NCI-H2107 treated with DMSO at 0.1 percent for 48 hours (cell line): ENCODE measurements at regions not wholly inside any gene's neighbourhood (a gene's known extent, or its start where the extent isn't known, plus 50 kb on each side); places are given as distances from the start of the nearest gene placed in this dataset.
A peak's percentile ranks its signal among the peaks of the same experiment; 100 is the strongest.

Experiments
- DNase-seq: peaks from one replicate; lab custom pipeline; 2025; ENCODE audit not compliant: unreplicated experiment; lab: John Stamatoyannopoulos, UW

DNA sequence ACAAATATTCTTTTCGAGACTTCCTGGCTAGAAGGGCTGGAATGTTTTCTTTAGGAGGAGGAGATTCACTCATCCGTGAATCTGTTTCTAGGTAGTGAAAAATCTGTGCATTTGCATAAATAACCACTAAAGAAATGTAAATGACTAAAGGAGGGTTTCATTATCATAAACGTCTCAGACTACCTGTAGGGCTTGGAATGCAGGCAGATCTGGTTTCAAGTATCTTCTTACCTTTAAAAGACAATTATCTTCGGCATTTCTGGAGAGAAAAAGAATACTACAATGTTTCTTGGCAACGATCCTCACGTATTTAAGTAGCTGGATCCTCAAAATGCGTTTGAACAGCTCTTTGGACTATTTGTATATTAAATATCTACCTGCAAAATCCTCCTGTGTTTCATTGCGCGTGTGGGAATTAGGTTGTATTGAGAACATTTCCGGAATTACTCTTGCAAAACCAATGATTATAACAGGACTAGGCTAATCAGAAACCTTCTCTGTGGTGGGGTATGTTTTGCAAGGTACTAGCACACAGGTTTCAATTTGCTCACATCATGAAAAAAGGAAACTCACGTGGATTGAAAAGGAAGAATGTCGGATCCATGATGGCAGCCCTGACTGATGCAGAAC lies 291.1 kb upstream of the ARGLU1 start:
- DNase-seq, result no peak

DNA sequence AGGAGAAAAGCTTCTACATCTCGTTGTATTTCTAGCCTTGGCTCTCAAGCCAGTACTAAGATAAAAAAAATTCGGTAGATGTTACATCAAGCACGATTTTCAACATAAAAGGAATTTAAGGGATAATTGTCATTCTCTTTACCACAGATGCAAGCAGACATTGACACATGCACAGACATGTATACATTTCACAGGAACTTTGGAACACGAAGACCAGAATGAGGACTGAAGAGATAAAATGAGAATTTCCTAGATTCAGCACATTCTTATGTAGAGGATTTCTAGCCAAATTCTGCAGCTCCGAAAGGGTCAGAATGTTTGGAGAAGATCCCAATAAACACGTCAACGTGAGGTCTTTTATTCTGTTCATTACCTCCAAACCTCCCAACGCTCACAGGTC lies 284.5 kb upstream of the ARGLU1 start:
- DNase-seq, result no peak

DNA sequence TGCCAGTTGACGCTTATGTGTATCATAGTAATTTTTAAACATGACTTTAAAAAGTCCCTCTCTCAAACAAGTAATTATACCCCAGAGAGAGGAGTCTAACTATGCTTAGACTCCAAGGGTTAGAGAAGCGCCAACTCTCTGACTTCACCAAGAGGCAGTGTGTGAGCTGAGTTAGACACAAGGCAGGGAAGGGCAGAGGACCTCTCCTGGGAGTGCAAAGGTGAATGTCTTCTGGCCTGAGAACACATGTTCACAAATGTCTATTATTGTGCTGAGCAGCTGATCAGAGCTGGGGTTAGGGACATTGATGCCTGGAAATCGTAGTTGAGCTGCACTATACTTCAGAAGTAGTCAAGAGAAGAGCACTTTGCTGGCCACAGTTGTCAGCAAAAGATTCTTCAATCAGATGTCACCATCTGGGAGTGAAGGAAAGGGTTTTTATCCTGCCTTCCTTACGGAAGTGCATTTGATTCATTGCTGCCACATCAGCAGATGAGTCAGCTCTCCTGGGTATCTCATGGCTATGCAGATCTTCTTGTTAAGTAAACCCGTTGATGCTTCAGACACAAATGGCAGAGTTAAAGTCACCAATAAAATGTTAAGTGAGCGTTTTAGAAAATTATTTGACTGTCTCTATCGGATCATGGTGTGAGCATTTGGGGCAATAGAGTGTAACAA lies 283.2 kb upstream of the ARGLU1 start:
- no peak for DNase-seq

DNA sequence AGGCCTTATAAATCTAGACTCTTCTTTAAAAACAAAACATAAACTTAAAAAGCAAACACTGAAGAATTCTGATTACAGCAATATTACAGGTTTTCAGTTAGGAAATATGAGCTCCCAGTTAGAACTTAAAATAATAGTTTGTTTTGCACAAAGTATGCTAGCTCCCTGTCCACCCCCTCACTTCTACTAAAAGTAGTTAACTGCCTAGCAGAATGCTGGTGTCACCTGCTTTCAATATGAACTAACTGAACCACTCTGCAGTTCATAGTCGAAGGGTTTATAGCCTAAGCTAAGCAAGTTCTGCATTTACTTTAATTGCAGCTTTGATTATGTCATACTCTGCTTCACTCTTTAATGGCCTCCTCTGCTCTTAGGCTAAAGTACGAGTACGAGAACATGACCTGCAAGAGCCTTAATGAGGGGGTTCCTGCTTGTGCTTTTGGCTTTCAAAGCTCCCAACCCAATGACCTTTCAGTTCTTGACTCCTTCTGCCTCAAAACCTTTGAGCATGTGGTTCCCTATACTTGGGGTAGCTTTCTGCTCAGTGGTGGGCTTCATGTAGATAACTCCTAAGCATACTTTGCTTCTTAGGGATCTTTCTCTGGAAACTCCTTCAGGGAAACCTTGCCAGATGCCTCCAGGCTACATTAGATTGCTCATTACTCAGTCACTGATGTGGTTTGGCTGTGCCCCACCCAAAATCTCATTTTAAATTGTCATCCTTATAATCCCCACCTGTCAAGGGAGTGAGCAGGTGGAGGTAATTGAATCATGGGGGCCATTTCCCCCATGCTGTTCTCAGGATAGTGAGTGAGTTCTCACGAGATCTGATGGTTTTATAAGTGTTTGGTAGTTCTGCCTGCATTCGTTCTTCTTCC lies 278.9 kb upstream of the ARGLU1 start:
- no peak for DNase-seq

DNA sequence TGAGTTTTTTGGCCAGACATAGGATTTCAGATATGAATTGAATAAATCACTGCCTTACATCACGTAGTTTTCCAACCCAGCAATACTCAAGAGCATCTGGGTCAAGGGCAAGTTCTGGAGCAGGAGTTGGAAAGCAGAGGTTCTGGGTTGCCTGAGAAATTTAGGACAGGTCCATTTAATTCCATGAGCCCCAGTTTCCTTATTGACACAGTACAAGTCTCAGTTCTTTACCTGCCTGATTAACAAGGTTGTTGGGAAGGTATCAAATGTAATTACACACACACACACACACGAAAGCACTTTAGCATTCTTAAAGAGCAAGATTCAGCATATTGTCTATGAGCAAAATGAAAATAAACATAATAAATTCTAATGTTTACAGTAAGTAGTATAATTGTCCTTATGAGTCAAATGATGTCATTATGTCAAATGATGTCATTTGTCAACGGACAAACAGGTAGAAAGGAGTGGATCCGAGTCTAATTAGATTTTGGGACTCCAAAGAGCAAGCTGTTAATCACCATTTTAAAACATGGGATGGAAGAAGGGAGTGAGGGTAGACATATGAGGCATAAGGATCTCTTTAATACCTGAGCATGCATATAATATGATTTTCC lies 268.4 kb upstream of the ARGLU1 start:
- no peak for DNase-seq

DNA sequence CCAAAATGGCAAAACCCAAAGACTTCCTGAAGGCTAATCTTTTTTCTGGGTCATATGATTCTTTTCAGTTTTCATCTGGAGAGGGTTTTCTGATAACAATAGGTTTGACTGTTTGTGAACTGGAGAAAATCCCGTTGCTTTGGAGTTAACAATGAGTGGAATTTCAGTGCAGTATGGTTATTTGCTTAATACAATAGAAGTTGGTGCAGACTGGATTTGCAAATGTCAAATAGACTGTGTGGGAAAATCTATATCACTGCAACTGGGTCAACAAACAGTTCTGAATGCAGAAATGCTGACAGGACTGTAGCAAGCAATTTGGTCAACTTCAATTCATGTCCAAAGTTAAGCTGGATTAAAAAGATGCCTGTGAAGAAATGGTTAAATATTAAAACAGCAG lies 267.5 kb upstream of the ARGLU1 start:
- no peak for DNase-seq

DNA sequence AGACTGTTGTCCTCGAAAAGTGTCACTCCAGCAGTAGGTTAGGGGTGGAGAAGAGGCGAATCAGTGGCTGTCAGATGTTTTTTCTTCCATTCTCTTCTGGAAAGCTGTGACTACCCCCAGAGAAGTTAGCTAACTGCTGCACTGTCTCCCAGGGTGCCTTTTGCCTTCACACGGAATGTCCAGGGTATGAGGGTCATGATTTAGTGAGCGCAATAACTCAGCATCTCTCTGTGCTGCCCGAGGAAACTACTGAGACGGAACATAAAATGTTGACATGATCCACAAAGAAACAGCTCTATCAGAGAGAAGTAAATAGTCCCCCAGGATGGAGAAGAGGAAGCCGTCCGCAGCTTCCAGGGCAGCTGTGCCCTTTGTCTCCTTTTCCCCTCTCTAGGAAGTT lies 254.0 kb upstream of the ARGLU1 start:
- DNase-seq, result no peak

DNA sequence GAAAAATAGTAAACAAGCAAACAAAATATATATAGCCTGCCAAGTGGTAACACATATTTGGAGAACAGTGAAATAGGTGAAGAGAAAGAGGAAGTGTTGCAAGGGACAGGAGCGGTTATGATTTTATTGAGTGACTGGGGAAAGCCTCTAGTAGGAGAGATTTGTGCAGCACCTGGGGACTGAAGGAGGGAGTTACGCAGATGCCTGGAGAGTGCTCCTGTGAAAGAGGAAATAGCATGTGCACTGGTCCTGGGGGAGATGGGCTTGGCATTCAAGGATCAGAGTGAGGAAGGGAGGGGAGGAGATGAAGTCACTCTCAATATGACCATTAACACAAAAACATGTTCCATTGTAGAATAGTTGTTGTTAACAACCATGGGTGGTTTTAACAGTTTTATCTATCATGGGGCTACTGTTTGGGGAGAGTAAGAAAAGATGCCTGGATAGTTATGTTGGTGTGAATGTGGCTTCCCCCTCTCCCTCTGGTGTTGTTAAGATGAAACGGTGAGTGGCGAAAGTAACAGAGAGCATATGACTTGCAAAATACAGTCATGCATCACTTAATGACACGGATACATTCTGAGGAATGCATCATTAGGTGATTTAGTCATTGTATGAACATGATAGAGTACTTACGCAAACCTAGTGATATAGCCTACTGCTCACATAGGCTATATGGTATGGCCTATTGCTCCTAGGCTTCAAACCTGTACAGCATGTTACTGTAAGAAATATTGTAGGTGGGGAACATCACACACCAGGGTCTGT lies 251.7 kb upstream of the ARGLU1 start:
- DNase-seq, result no peak

DNA sequence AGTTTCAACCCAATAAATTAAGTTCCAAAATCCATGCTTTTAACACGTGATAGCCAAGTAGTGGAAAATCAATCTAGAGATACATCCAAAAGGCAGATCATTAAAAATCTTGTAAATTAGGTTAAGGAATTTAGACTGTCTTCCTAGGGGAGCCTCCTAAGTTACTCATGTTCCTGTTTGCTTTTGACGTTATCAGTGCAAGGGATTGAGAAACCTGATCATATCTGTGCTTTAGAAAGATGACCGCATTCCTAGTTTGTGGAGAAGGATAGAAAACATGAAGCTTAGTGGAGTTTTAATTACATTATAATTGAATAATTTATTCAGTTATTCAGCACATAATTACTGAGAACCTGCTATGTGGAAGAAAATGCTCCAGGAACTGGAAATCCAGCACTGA lies 251.0 kb upstream of the ARGLU1 start:
- no peak for DNase-seq

DNA sequence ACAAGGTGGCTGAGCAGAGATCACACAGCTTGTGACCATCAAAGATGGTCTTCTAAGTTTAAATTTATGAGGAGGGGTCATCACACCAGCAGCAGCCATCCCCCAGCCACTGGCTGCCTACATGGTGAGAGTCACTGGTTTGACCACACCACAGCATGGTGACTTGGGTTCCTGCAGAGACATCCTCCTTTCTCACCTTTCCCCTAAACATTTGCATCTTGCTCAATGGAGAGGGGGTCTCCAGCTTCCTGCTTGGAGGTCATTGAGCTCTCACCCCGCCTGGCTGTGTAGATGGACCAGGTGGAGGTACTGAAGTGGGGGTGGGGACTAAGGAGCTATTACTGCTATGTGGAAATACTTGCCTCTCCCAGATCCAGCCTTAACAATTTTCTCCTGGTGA lies 247.6 kb upstream of the ARGLU1 start:
- no peak for DNase-seq

DNA sequence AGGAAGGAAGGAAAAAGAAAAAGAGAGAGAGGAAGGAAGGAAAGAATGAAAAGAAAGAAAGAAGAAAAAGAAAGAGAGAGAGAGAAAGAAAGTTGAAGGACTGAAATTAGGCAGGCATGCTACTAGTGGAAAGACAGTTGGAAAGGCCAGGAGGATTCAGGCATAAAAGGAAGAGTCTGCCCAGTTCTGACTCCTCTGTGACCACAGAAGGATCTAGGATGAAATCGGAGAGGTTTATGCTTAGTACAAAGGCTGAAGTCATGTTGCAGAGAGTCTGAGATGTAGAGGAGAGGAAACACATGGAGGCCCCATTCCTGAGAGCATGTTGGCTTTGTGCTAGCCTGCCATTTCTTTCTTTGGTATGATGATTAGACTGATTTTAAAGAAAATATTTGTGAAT lies 246.5 kb upstream of the ARGLU1 start:
- no peak for DNase-seq

DNA sequence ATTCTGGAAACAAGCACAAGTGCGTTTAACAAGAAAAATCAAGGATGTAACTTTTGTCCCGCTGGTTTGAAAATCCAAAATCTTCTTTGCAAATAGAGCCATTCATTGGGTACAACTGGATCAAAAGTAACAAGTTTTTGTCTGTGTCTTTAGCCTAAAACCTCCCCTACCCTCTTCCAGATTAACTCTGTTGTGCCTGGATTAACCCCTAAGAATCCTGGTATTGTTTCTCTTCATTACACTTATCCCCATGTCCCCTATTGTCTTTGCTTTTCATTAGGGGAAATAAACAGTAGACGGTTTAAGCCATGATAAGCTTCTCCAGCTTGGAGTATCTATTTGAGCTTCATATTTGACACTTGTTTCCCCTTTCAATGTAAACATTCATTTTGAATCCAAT lies 242.1 kb upstream of the ARGLU1 start:
- no peak for DNase-seq

DNA sequence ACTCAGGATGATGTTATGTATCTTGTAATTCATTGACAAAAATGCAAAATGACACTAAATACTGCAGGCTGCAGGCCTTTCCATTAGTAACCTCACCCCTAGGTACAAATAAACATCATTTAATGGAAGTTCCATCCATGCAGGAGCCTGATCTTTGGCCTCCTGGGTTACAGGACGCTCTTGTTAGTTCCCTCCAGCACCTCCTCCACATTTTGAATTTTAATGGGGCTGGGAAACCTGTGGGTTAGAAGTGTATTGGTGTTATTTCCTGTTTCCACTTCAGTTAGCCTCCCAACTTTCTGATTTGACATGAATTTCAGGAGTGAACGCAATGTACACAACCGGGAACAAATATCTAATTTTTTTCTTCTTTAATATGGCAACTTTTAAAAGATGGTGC lies 237.1 kb upstream of the ARGLU1 start:
- no peak for DNase-seq

DNA sequence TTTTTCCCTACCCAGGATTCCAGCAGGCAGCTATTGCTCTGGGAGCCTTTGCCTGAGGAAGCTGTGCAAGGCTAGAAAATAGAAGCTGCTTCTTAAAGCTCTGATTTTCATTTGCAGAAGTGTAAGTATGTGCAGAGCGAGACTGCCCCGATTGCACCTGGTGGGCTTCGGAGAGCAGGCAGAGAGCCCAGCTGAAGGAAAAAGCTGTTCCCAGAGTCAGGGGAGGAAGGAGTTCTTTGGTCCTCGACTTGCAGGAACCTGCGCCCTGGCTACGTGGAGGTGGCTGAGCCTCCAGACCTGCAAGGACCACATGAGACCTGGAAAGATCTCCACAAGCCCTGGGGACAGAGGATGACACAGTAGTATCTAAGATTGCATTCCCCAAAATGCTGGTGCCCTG lies 235.0 kb upstream of the ARGLU1 start:
- no peak for DNase-seq

DNA sequence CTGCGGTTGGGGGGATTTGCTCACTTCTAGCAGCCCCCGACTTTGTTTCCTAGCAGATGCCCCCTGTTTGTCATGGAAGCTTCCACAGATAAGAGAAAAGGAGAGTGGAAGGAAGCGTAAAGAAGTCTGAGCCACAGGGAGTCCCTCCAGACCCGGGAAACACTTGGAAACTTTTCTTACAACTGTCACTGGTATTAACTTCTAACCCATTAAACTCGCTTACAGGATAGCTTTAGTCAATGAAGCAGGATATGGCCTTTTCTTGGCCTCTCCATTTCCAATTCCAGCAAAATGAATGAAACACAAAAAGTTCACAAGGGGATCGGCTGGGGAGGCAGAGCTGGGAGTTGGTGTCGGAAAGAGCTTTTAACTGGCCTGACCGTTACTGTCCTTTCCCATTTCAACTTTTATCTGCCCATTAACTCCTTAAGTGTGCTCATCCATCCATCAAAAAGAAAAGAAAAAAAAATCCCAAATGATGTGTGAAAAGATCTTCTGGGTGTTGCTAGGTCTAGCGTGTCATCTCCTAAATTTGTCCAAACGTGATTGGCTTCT lies 231.9 kb upstream of the ARGLU1 start:
- no peak for DNase-seq

DNA sequence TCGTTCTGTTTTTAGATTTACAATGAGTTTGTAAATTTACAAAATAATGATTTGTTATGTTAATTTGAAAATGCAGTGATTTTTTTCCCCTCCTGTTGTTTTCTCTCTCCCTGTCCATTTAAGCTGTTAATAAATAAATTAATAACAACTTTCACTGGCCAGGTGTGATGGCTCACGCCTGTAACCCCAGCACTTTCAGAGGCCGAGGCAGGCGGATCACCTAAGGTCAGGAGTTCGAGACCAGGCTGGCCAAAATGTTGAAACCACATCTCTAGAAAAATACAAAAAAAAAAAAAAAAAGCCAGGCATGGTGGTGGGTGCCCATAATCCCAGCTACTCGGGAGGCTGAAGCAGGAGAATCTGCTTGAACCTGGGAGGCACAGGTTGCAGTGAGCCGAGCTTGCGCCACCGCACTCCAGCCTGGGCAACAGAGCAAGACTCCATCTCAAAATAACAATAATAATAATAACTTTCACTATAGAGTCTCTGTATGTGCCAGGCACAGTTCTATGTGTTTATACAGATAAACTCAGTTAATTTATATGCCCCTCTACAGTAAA lies 229.2 kb upstream of the ARGLU1 start:
- DNase-seq, result no peak

DNA sequence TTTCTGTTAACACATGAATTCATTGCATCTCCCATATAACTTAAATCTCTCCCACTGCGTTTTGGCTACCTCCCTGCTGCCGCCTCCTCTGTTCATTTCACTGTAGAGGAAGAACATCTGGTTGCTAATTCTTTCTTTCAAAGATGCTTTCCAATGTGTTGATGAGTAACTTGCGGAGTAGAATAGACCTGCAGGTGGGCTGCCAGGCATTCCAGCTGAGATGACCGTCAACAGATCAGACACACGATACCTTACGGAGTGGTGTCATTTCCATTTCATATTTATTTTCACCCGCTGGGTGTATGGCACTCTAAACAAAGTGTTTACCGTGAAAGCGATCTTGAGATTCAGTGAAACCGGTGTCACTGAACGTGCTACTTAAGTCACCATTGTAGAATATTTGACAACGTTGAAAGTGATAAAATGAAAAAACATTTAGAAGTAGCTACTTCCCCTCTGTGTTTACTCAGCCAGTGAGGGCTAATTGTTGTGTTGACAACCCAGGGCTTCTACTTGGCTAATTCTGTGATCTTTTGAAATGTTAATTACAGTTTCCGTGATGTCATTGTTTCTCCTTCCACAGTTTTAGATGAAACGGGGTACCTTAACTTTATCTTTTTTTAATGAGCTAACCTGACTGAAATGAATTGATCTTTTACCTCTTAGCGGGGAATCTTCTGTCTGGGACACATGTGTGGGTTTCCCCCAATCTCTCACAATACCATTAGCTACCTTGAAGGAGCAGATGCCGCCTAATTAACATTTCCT lies 228.5 kb upstream of the ARGLU1 start:
- peak; percentile 39 for DNase-seq

DNA sequence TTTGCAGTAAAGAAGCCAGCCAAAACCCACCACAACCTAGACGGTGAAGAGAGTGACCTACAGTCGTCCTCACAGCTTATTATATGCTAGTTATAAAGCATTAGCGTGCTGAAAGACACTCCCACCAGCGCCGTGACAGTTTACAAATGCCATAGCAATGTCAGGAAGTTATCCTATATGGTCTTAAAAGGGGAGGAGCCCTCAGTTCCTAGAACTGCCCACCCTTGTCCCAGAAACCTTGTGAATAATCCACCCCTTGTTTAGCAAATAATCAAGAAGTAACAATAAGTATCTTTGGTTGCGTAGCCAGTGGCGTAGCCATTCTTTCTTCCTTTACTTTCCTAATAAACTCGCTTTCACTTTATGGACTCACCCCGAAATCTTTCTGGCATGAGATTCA lies 227.9 kb upstream of the ARGLU1 start:
- no peak for DNase-seq

DNA sequence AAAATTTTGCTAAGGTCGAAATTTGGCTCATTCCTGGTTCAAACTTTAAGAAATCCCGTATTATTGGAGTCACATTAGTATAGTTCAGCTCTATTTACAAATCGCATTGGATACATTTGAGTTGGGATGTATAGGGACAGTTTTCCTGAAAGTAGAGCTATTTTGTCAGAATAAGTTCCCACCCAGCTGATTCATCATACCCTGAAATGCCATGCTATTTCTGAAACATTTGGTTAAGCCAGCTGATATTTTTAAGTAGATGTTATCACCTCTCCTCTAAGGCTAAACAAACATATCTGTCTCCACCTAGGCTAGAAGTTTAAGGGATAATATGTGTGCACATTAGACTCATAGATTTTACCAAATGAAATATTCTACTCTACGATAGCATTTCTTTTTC lies 226.2 kb upstream of the ARGLU1 start:
- no peak for DNase-seq

DNA sequence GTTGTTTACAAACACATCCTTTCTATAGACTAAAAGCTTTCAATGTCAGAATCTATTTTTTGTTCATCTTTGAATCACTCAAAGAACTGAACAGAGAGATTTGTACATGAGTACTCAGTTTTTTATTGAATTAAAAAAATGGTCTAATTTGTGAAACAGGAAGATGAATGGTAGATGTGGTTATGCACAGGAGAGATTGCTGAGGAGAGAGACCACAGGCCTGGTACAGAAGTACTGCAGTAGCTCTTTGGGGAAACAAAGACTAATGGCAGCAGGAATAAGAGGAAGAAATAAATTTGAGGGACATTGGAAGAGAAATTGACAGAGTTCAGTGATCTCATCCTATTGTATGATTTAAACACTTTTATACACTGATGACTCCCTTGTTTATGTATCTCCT lies 222.0 kb upstream of the ARGLU1 start:
- DNase-seq, result no peak
